OCI-LY7 (cell line): ENCODE measurements at regions not wholly inside any gene's neighbourhood (a gene's known extent, or its start where the extent isn't known, plus 50 kb on each side); places are given as distances from the start of the nearest gene placed in this dataset.

ENCODE experiments used
- CTCF ChIP-seq: fragments of 200-600 bp; sonication (generic); conservative IDR thresholded peaks from 2 replicates; pipeline ENCODE4 v1.5.1; 2014; ENCODE audit warnings: mild to moderate bottlenecking, antibody characterized with exemption, low read length, moderate library complexity, mixed read lengths
- EZH2phosphoT487 ChIP-seq: fragments of 200-600 bp; sonication (generic); IDR thresholded peaks from 2 replicates; pipeline ENCODE4 v1.6.1; 2018; ENCODE audit warnings: low read depth, borderline replicate concordance, mild to moderate bottlenecking, mixed run types, antibody characterized with exemption, low read length, moderate library complexity, mixed read lengths

GRCh38 chr15:95259513-95259912 is 1028.2 kb downstream of the MCTP2 start:
- peak; percentile 82 for TF ChIP-seq CTCF
- TF ChIP-seq EZH2phosphoT487, result no peak
